NCI-H345 treated with DMSO at 0.1 percent for 48 hours (cell line): ENCODE measurements at regions not wholly inside any gene's neighbourhood (a gene's known extent, or its start where the extent isn't known, plus 50 kb on each side); places are given as distances from the start of the nearest gene placed in this dataset.

Experiments
- DNase-seq: peaks from one replicate; lab custom pipeline; 2025; ENCODE audit not compliant: unreplicated experiment; lab: John Stamatoyannopoulos, UW

GRCh38 chr4:27182211-27182610 lies 321.6 kb downstream of the STIM2 start:
- no peak for DNase-seq

DNA sequence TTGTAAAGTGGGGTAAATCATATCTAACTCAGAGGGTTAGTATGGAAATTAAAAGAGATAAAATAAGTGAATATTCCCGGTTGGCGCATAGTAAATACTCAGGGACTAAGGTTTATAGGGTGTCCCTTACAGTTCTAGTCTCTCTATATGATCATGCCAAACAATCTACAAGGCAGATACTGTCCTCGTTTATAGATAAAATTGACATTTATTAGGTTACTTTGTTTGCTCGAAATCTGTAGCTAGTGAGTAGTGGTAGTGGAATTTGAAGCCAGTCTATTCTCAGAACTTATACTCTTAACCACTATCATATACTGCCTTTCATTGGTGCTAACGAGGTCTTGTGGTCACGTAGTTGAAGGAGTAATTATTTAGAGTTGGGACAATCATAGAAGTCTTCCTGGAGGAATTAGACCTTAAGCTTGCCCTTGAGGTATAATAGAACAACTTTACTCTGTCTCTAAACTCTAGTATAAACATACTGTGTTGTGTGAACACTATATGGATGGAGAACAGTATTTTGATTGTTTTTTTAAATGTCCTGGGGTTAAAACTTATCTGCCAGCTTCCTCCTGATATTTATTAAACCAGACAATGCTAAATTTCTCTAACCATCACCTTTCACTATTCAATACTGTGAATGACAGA lies 324.0 kb downstream of the STIM2 start:
- DNase-seq = no peak

GRCh38 chr4:27186710-27187109 lies 326.1 kb downstream of the STIM2 start:
- no peak for DNase-seq

- DNase-seq = no peak
Measured at GRCh38 chr4:27187786-27188185, 327.1 kb downstream of the STIM2 start.

- no peak for DNase-seq
Measured at GRCh38 chr4:27189683-27190082, 329.0 kb downstream of the STIM2 start.

GRCh38 chr4:27191592-27191991 lies 331.0 kb downstream of the STIM2 start:
- DNase-seq = no peak

DNA sequence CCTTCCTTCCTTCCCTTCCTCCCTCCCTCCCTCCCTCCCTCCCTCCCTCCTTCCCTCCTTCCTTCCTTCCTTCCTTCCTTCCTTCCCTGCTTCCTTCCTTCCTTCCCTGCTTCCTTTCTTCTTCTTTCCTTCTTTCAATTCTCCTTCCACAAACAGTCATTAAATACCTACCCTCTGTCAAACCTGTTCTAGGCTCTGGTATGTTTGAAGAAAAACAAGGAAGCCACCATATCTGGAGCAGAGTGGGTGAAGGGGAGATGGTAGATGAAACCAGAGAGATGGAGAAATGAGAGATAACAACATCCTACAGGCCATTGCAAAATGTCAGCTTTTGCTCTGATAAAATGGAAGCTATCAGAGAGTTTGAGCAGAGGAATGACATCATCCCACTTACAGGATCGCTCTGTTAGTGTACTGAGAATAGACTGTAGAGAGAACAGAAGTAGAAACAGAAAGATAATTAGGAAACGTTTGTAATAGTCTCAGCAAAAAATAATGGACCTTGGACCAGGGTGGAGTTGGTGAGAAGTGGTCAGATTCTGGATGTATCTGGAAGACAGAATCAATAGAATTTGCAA lies 334.0 kb downstream of the STIM2 start:
- DNase-seq = no peak

DNA sequence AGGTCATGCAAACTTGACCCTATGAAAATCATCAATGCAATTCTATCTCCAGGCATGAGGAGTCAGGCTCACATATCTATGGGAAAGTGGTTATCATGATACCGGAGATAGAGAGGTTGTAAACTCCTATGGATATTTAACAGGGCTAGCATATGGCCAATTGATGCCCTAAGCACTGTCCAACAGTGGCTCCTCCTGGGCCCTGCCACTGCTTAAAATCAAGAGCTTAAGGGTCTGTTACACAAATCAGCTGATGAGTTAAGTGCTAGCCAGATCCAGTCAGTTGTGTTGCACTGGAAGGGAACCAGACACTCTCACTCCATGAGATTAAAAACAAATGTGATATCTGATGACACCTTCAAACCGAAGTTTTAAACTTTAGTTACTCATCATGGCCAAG lies 337.6 kb downstream of the STIM2 start:
- DNase-seq = no peak

GRCh38 chr4:27198971-27199370 lies 338.3 kb downstream of the STIM2 start:
- no peak for DNase-seq

- DNase-seq = no peak
Measured at GRCh38 chr4:27206009-27206408, 345.4 kb downstream of the STIM2 start.

DNA sequence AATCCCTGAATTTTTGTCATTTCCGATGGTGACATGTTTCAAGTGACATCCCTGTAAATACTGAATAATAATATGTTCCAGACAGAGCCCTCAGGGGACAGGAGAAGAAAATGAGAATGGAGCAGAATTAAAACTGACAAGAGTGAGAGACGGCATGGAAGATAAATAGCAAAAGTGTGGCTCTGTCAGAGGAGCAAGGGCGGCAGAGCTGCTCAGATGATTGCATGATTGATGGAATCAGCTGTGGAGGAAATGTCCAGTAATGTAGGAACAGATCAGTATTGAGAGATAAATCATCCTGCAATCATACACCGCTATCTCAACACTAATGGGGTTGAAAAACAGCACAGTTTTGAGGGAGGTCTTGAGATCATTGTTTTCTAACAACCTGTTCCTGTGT lies 350.3 kb downstream of the STIM2 start:
- DNase-seq = no peak

GRCh38 chr4:27214010-27214409 lies 353.4 kb downstream of the STIM2 start:
- no peak for DNase-seq

GRCh38 chr4:27215220-27215826 lies 354.7 kb downstream of the STIM2 start:
- no peak for DNase-seq

GRCh38 chr4:27217261-27217769 lies 356.7 kb downstream of the STIM2 start:
- no peak for DNase-seq

DNA sequence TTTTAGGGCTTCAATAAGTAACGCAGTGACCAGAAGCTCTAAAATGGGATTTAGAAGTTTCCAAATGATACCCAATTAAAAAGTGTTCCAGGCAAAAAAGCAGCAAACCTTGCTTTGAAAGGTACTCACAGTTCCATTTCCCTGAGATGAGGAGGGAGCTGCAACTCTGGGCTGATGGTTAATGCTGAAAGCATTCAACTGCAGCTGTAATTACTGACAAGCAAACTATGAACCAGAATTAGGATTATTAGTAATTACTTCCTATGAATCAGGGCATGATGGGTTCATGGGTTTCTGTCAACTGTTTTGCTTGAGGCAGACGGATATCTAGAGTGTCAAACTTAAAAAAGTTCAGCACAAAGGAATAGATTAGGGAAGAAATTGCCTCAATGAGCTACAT lies 357.4 kb downstream of the STIM2 start:
- DNase-seq = no peak

DNA sequence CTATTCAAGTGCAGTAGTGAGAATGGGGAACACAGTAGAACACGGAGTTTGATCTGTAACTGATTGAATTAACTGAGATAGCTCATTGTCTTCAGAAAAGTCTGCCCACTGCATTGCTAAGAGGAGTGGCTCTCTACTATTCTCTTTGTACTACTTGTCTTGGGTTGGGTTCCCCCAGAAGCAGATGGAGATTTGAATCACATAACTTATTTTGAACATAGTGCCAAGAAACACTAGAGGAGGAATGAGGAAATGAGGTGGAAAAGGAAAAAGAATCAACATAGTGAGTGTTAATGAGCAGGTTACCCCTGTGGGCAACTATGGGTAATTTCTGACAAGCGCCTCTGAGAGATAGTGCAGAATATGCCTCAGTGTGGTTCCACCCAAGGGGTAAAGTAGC lies 362.7 kb downstream of the STIM2 start:
- no peak for DNase-seq

DNA sequence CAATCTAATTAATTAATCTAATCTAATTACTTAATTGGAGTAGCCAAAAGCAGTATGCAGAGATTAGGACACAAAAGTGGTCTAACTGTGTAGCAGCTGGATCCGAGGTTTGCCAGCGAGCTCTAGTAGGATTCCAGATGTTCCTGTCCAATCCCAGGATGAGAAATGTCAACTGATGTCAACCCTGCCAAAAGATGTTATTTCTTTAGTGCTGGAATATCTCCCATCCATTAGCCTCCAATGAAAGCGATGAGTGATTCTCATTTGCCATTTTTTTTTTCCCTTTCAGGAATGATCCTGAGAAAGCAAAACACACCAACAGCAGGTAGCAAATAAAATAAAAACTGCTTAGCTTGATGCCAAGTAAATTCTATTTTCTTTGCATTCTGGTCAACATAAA lies 372.9 kb downstream of the STIM2 start:
- no peak for DNase-seq

GRCh38 chr4:27234306-27234899 lies 373.8 kb downstream of the STIM2 start:
- no peak for DNase-seq

DNA sequence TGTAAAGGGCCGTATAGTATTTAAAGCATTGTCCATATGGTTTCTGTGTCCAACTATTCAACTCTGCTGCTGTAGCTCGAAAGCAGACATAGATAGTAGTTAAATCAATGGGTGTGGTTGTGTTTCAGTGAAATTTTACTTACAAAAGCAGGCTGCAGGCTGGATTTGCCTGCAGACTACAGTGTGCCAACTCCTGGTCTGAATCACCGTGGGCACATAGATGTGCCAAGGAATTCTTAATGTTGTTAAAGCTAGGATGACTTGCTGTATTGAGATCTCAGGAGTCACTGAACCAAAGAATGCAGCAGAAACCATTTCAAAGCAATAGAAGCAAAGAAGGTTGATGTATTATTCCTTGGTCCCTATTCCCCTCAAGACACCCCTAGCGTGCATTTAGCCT lies 379.0 kb downstream of the STIM2 start:
- DNase-seq = no peak

GRCh38 chr4:27242217-27242616 lies 381.6 kb downstream of the STIM2 start:
- DNase-seq = no peak

DNA sequence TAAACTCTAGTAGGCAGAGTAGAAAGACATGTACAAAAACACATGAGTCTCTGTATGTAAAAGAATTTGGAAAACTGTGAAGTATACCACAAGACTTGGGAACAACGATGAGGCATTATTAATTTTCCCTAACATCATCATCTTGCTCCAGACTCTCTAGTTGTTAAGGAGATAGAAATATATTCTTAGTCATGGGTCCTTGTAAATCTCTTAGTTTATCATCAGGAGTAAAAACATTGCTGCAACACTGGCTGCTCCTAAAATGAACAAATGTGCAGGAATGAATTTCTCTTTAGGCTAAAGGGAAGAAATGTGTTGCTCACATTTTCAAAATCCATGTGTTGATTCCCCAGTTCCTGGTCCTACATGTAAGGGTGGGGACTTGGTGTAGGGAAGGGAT lies 384.6 kb downstream of the STIM2 start:
- no peak for DNase-seq

GRCh38 chr4:27248829-27249228 lies 388.2 kb downstream of the STIM2 start:
- DNase-seq = no peak
